DMS53 treated with DMSO at 0.1 percent for 48 hours (cell line): ENCODE measurements at regions not wholly inside any gene's neighbourhood (a gene's known extent, or its start where the extent isn't known, plus 50 kb on each side); places are given as distances from the start of the nearest gene placed in this dataset.
"Not testable (repeated sequence)": the region's sequence is repeated elsewhere in the genome, so short reads cannot be mapped to it uniquely, and the experiment has no call there.

ENCODE experiments used
- DNase-seq: peaks from one replicate; lab custom pipeline; 2025; ENCODE audit not compliant: unreplicated experiment; lab: John Stamatoyannopoulos, UW

DNA sequence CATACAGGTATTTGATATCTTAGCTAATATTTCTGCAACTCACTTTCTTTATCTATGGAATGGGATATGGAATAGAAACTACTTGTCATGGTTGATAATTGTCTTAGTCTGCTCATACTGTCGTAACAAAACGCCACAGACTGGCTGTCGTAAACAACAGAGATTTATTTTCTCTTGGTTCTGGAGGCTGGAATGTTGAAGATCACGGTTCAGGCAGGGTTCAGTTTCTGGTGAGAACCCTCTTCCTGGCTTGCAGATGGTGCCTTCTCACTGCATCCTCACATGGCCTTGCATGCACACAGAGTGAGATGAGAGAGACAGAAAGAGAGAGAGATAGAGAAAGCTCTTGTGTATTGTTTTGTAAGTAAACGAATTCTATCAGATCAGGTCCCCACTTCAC, 332.7 kb upstream of the MAGI2 start:
- DNase-seq = no peak

DNA sequence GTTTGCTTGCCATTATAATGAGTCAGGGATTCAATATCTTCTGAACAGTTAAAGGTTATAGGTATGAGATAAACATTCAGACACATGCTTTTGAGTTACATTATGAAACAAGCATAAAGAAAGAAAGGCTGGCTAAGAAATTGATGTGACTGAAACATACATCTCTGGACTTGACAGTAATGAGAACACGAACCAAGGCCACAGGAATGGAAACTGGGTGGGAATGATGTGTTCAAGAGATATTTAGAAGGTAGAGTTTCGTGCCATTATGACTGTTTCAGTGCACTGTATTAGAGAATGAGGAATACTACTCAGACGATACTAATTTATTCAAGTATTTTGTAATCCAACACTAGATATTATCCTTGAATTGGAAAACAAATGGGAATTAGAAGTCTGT, 332.1 kb upstream of the MAGI2 start:
- DNase-seq = no peak

DNA sequence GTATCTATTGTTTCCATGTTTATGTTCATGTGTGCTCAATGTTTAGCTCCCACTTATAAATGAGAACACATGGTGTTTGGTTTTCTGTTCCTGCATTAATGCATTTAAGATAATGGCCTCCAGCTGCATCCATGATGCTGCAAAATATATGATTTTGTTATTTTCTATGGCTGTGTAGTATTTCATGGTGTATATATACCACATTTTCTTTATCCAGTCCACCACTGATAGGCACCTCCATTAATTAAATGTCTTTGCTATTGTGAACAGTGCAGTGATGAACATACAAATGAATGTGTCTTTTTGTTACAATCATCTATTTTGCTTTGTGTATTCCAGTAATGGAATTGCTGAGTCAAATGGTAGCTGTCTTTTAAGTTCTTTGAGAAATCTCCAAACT, 329.4 kb upstream of the MAGI2 start:
- DNase-seq = no peak

DNA sequence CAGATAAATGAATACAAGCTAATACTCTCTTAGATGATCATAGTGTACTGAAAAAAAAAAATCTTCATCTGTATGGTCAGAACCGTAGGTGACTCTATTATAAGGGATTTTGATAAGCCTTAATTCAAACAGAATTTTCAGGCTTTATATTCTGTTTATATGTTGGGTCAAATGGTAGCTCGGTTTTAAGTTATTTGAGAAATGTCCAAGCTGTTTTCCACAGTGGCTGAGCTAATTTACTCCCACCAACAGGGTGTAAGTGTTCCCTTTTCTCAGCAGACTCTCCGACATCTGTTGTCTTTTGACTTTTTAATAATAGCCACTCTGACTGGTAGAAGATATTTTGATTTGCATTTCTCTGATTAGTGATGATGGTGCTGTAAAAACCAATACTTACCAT, 328.8 kb upstream of the MAGI2 start:
- DNase-seq = no peak

GRCh38 chr7:79781716-79782115, 328.2 kb upstream of the MAGI2 start:
- DNase-seq = no peak

DNA sequence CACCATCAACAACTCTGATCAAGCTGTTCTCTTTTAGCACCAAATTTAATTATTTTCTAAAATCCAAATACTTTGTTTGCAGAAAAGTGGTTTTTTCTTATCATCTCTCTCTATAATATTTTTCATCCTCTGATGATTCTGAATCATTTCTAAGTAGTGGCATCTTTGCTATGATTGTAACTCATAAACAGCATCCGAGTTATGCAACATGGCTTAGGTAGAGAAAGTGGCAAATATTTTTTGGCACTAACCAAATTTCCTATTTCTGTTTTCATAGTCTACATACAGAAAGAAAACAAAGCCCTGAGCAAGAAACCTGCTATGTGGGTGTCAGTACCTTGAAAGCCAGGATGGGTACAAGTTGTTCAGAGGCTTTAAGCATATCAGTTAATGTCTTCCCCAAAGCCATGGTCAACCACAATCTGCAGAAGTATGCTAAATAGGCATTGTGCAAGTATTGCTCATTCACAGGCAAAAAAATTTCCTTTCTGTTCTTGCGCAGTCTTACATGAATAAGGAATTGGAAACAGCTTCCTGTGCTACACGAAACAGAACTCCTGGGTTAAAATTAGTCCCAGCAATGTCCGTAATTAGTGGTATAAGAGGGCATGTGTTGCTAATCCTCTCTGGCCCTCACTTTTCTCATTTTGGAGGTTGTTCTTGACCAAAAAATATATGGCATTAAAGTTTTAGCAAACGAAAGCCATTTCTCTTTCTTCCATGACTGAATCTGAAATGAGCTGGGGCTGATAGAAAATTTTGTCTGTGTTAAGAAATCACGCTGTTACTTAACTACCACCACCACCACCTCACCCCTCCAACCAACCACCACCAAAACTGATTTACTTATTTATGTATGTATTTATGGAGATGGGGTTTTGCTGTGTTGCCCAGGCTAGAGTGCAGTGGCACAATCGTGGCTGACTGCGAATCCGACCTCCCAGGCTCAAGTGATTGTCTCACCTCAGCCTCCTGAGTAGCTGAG, 325.6 kb upstream of the MAGI2 start:
- DNase-seq = no peak

GRCh38 chr7:79775911-79776310, 322.4 kb upstream of the MAGI2 start:
- no peak for DNase-seq

GRCh38 chr7:79774150-79774549, 320.7 kb upstream of the MAGI2 start:
- no peak for DNase-seq

GRCh38 chr7:79770970-79771369, 317.5 kb upstream of the MAGI2 start:
- no peak for DNase-seq

DNA sequence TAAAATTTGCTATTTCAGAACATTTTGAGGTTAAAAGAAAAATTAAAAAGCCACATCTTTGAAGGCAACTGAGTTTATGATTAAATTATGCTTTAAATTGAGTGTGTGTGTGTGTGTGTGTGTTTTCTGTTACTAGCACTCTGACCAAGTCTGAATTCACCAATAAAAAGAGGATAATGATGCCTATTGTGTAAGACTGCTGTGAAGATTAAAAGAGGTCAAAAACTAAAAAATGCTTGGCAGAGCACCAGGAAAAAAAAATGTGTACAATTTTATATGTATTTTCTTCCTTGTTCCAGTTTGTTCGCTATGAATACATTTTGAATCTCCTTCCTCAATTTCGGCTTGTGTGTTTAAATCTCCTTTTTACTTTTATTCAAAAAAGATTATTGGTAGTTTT, 316.6 kb upstream of the MAGI2 start:
- no peak for DNase-seq

DNA sequence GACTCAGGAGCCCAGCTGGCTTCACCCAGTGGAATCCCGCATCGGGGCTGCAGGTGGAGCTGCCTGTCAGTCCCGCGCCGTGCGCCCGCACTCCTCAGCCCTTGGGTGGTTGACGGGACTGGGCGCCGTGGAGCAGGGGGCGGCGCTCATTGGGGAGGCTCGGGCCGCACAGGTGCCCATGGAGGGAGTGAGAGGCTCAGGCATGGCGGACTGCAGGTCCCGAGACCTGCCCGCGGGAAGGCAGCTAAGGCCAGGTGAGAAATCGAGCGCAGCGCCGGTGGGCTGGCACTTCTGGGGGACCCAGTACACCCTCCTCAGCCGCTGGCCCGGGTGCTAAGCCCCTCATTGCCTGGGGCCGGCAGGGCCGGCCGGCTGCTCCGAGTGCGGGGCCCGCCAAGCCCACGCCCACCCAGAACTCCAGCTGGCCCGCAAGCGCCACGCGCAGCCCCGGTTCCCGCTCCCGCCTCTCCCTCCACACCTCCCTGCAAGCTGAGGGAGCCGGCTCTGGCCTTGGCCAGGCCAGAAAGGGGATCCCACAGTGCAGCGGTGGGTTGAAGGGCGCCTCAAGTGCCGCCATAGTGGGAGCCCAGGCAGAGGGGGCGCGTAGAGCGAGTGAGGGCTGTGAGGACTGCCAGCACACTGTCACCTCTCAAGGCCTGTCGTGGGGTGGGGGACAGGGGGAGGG, 314.6 kb upstream of the MAGI2 start:
- not testable (repeated sequence) for DNase-seq

GRCh38 chr7:79767192-79767591, 313.7 kb upstream of the MAGI2 start:
- not testable (repeated sequence) for DNase-seq

- no peak for DNase-seq
Observed at GRCh38 chr7:79761876-79762429, 308.5 kb upstream of the MAGI2 start.

DNA sequence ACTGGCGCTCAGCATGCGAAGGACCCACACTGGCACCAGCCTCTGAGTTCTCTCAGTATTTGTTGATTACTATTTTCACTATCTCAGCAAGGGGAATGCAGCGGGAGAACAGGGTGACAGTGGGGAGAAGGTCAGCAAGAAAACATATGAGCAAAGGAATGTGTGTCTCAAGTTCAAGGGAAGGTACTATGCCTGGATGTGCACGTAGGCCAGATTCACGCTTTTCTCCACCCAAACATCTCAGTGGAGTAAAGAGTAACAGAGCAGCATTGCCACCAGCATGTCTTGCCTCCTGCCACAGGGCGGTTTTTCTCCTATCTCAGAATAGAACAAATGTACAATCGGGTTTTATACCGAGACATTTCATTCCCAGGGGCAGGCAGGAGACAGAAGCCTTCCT, 297.5 kb upstream of the MAGI2 start:
- not testable (repeated sequence) for DNase-seq

- no peak for DNase-seq
Observed at GRCh38 chr7:79749856-79750255, 296.4 kb upstream of the MAGI2 start.

GRCh38 chr7:79741684-79742083, 288.2 kb upstream of the MAGI2 start:
- DNase-seq = peak; percentile 24

DNA sequence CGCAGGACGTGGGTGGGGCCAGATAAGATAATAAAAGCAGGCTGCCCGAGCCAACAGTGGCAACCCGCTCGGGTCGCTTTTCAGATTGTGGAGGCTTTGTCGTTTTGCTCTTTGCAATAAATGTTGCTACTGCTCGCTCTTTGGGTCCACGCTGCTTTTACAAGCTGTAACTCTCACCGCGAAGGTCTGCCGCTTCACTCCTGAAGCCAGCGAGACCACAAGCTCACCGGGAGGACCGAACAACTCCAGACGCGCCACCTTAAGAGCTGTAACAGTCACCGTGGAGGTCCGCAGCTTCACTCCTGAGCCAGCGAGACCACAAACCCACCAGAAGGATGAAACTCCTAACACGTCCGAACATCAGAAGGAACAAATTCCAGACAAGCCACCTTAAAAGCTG, 286.6 kb upstream of the MAGI2 start:
- no peak for DNase-seq

DNA sequence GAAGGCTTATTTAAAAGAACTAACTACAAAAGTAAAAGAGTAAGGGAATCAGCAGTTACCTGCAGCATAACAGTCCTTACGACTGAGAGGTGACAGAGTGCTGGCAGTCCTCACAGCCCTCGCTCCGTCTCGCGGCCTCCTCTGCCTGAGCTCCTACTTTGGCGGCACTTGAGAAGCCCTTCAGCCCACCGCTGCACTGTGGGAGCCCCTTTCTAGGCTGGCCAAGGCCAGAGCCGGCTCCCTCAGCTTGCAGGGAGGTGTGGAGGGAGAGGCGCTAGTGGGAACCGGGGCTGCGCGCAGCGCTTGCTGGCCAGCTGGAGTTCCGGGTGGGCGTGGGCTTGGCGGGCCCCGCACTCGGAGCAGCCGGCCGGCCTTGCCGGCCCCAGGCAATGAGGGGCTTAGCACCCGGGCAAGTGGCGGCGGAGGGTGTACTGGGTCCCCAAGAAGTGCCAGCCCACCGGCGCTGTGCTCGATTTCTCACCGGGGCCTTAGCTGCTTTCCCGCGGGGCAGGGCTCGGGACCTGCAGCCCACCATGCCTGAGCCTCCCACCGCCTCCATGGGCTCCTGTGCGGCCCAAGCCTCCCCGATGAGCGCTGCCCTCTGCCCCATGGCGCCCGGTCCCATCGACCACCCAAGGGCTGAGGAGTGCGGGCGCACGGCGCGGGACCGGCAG, 285.7 kb upstream of the MAGI2 start:
- DNase-seq = not testable (repeated sequence)

DNA sequence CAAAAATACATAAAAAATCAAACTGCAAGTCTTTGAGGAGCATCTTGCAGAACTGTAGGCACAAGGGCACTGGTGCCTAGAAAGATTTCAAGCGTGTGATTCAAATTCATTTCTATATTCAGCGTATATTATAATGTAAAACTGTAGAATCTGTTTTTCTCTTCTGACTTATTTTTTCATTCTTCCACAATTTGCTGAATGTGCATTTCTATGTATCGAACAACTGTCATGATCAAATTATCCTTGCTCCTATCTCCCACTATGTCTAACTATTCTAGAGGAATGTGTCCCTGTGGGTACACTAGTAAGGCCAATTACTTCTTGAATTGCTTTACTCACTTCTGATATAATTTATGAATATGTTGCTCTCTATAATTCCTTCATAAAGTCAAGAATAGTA, 283.0 kb upstream of the MAGI2 start:
- DNase-seq = no peak

- DNase-seq = no peak
Observed at GRCh38 chr7:79735012-79735411, 281.5 kb upstream of the MAGI2 start.

- no peak for DNase-seq
Observed at GRCh38 chr7:79734181-79734580, 280.7 kb upstream of the MAGI2 start.
